GM23248 (cell line): ENCODE measurements at regions not wholly inside any gene's neighbourhood (a gene's known extent, or its start where the extent isn't known, plus 50 kb on each side); places are given as distances from the start of the nearest gene placed in this dataset.

ENCODE experiments used
- DNase-seq: peaks from one replicate; pipeline ENCODE4 v3.0.0-alpha.2; 2015
- H2AFZ ChIP-seq: fragments of 200-600 bp; sonication (generic); 2 replicates; pipeline ENCODE4 v1.6.1; 2016; ENCODE audit warnings: antibody characterized with exemption
- H3F3A ChIP-seq: fragments of 200-600 bp; sonication (generic); 2 replicates; pipeline ENCODE4 v1.6.1; 2016; ENCODE audit warnings: mild to moderate bottlenecking, antibody characterized with exemption, mixed run types; ENCODE audit not compliant: insufficient read depth
- H3K27ac ChIP-seq: fragments of 200-600 bp; sonication (generic); 2 replicates; pipeline ENCODE4 v1.5.1; 2016; ENCODE audit warnings: mild to moderate bottlenecking
- H3K27me3 ChIP-seq: fragments of 200-600 bp; sonication (generic); replicated peaks from 2 replicates; pipeline ENCODE4 v1.6.1; 2016; ENCODE audit warnings: mild to moderate bottlenecking; ENCODE audit not compliant: insufficient read depth
- H3K36me3 ChIP-seq: fragments of 200-600 bp; sonication (generic); 2 replicates; pipeline ENCODE4 v1.6.1; 2016; ENCODE audit warnings: low read depth, mild to moderate bottlenecking
- H3K4me1 ChIP-seq: fragments of 200-600 bp; sonication (generic); 2 replicates; pipeline ENCODE4 v1.6.1; 2016; ENCODE audit warnings: mild to moderate bottlenecking; ENCODE audit not compliant: insufficient read depth
- H3K4me2 ChIP-seq: fragments of 200-600 bp; sonication (generic); one replicate; pipeline ENCODE4 v1.6.1; 2016; ENCODE audit warnings: mild to moderate bottlenecking; ENCODE audit not compliant: unreplicated experiment
- H3K4me3 ChIP-seq: fragments of 200-600 bp; sonication (generic); 2 replicates; pipeline ENCODE4 v1.5.1; 2016; ENCODE audit warnings: mild to moderate bottlenecking
- H3K79me2 ChIP-seq: fragments of 200-600 bp; sonication (generic); 2 replicates; pipeline ENCODE4 v1.6.1; 2016; ENCODE audit warnings: mild to moderate bottlenecking; ENCODE audit not compliant: insufficient read depth
- H3K9ac ChIP-seq: fragments of 200-600 bp; sonication (generic); 2 replicates; pipeline ENCODE4 v1.6.1; 2016; ENCODE audit warnings: mild to moderate bottlenecking
- H3K9me2 ChIP-seq: fragments of 200-600 bp; sonication (generic); 2 replicates; pipeline ENCODE4 v1.6.1; 2016; ENCODE audit warnings: mixed run types, mild to moderate bottlenecking, moderate library complexity; ENCODE audit not compliant: insufficient read depth
- H3K9me3 ChIP-seq: fragments of 200-600 bp; sonication (generic); one replicate; pipeline ENCODE4 v1.6.1; 2017; ENCODE audit warnings: low read depth
- H4K20me1 ChIP-seq: fragments of 200-600 bp; sonication (generic); 2 replicates; pipeline ENCODE4 v1.6.0; 2016; ENCODE audit not compliant: insufficient read depth
- EZH2 ChIP-seq: fragments of 200-600 bp; sonication (generic); IDR thresholded peaks from 2 replicates; pipeline ENCODE4 v1.6.1; 2018; ENCODE audit warnings: antibody characterized with exemption, mild to moderate bottlenecking; ENCODE audit not compliant: insufficient read depth, poor library complexity, severe bottlenecking
- EZH2phosphoT487 ChIP-seq: fragments of 200-600 bp; sonication (generic); IDR thresholded peaks from 2 replicates; pipeline ENCODE4 v1.6.1; 2018; ENCODE audit warnings: antibody characterized with exemption, moderate library complexity, mild to moderate bottlenecking, low read depth; ENCODE audit not compliant: insufficient read depth
- WGBS, 2 experiments: methylation state at CpG; one replicate each; pipeline ENCODE4 v1.1.6; 2015 to 2017; ENCODE audit warnings: low lambda C conversion rate in 2 of 2, low coverage in 1 of 2; ENCODE audit errors: missing lambda C conversion rate in 2 of 2; 5-methylcytosine and 5-hydroxymethylcytosine counted together
- in situ Hi-C: fragments of 300-500 bp; cut with MboI; formaldehyde crosslinking; loops from 2 replicates; pipeline ENCODE4 v1.15.0; 2020

DNA sequence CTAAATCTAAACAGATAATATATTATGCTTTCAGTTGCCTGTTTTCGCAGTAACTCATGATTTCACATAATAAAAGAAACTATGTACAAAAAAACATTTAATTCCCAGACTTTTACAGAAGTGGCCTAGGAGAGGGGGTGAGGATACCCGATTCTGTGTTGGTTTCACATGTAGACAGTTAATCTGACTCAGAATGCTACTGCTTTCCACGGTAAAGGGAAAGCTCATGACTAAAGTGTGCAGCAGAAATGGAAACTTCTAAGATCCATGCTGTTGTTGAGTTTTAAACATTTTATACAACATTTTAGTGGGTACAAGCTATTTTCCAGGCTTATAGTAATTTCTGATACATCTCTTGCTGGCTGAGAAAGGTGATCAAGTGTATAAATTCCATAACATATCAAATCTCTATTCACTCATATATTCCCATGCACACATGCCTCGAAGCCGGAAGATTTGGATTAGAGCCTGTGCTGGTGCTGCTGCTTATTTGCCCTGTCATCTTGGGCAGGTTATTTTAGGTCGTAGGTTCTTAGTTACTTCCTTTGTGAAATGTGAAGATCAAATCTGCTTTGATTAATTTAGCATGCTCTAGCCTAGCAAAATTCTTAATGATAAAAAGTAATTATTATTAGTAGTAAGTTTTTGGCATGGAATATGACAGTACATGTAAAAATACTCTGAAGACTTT, 896.7 kb upstream of the MAP3K7 start:
- H3K27ac ChIP-seq: no peak overlapping the region
- 21 to 22% methylated on average over 6 of the region's 6 CpGs for WGBS, 2 experiments
- H3K9me3 ChIP-seq: no peaks in the 10 kb centered on the region
- H3K36me3 ChIP-seq: no peaks in the 10 kb centered on the region
- TF ChIP-seq EZH2phosphoT487 (no peak), EZH2 (no peak)
- no peaks in the 10 kb centered on the region for H3K4me1 ChIP-seq
- H3K9ac ChIP-seq: no peak overlapping the region
- no peaks in the 10 kb centered on the region for H3K9me2 ChIP-seq
- no peaks in the 10 kb centered on the region for H3K79me2 ChIP-seq
- in situ Hi-C loops: no loop called here
- no peaks in the 10 kb centered on the region for H3F3A ChIP-seq
- H3K27me3 ChIP-seq: no peaks in the 10 kb centered on the region
- no peak for DNase-seq
- no peak overlapping the region for H3K4me2 ChIP-seq
- no peak overlapping the region for H2AFZ ChIP-seq
- no peaks in the 10 kb centered on the region for H4K20me1 ChIP-seq
- H3K4me3 ChIP-seq: no peak overlapping the region

DNA sequence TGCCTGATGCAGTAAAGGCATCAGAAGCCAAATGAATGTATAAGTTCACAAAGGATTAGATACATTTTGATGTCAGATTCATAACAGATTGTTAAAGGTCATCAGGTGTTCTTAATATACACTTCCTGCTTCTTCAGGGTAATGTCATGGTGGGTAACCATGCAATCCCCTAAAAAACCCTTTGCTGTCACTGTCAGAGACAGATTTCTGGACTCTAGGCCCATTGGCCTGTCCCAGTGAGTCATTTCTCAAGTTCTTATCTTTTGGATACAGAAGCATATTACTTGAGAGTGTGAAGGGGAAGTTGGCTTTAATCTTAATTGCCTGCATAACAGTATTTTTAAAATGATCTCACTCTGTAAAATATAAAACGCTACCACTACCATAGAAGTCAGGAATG, 895.6 kb upstream of the MAP3K7 start:
- H3K4me2 ChIP-seq: no peak overlapping the region
- H3K27ac ChIP-seq: no peak overlapping the region
- in situ Hi-C loops: no loop called here
- no peak overlapping the region for H3K4me3 ChIP-seq
- WGBS, 2 experiments: 0% methylated on average over 1 of the region's 1 CpG
- no peaks in the 10 kb centered on the region for H3K9me3 ChIP-seq
- H3K4me1 ChIP-seq: no peaks in the 10 kb centered on the region
- no peak overlapping the region for H3K9ac ChIP-seq
- H3K36me3 ChIP-seq: no peaks in the 10 kb centered on the region
- H3K9me2 ChIP-seq: no peaks in the 10 kb centered on the region
- no peak overlapping the region for H2AFZ ChIP-seq
- H3F3A ChIP-seq: no peaks in the 10 kb centered on the region
- TF ChIP-seq EZH2 (no peak), EZH2phosphoT487 (no peak)
- no peaks in the 10 kb centered on the region for H3K79me2 ChIP-seq
- no peaks in the 10 kb centered on the region for H3K27me3 ChIP-seq
- no peaks in the 10 kb centered on the region for H4K20me1 ChIP-seq
- DNase-seq: no peak

DNA sequence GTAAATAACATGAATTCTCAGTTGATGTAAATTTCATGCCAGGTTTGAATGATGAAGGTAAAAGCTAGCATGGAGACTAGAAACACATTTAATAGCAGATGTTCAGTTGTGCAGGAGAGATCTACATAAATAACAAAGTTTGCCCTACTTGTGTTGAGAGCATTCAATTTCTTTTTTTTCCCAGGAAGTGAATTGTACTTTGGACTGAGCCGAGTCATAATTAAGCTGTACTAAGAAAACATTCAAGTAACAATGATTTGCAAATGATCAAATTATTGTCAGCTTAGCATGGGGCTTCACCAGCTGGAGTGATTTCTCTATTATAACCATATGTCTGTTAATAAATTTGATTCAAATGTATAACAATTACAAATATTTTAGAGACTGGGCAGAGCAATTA, 893.5 kb upstream of the MAP3K7 start:
- Histone ChIP-seq H3K9ac (no peak overlapping the region), H3K27ac (no peak overlapping the region), H2AFZ (no peak overlapping the region), H3K27me3 (no peaks in the 10 kb centered on the region), H3F3A (no peaks in the 10 kb centered on the region), H3K9me2 (no peaks in the 10 kb centered on the region), H3K4me2 (no peak overlapping the region), H3K4me1 (no peaks in the 10 kb centered on the region), H3K79me2 (no peaks in the 10 kb centered on the region), H3K36me3 (no peaks in the 10 kb centered on the region), H3K9me3 (no peaks in the 10 kb centered on the region), H4K20me1 (no peaks in the 10 kb centered on the region), H3K4me3 (no peak overlapping the region)
- TF ChIP-seq EZH2phosphoT487 (no peak), EZH2 (no peak)
- 24 to 31% methylated on average over 1 of the region's 1 CpG for WGBS, 2 experiments
- in situ Hi-C loops: no loop called here
- DNase-seq: no peak

DNA sequence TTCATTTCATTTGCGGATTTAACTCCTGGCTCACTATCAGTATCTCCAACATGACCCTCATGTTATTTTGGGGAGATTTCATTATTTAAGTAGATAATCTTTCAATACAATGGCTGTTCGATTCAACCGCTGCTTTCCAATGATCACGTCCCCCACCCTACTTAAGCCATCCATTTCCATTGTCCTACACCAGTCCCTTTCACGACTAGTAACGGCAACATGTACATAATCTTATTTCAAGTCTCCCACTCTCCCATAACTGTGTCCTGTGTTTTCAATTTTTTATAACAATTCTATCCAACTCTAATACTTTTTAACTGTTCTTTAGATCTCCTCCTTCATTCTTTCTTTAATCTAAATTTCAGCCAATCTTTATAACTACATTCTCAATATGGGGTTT, 890.8 kb upstream of the MAP3K7 start:
- DNase-seq: no peak
- 39 to 44% methylated on average over 6 of the region's 6 CpGs for WGBS, 2 experiments
- H3K4me2 ChIP-seq: no peak overlapping the region
- H4K20me1 ChIP-seq: no peaks in the 10 kb centered on the region
- no peak for TF ChIP-seq EZH2phosphoT487
- no peak for TF ChIP-seq EZH2
- H3K36me3 ChIP-seq: no peaks in the 10 kb centered on the region
- no peak overlapping the region for H3K27ac ChIP-seq
- H2AFZ ChIP-seq: no peak overlapping the region
- in situ Hi-C loops: no loop called here
- no peak overlapping the region for H3K4me3 ChIP-seq
- no peaks in the 10 kb centered on the region for H3K27me3 ChIP-seq
- no peaks in the 10 kb centered on the region for H3K79me2 ChIP-seq
- no peak overlapping the region for H3K9ac ChIP-seq
- no peaks in the 10 kb centered on the region for H3K9me3 ChIP-seq
- no peaks in the 10 kb centered on the region for H3F3A ChIP-seq
- H3K4me1 ChIP-seq: no peaks in the 10 kb centered on the region
- no peaks in the 10 kb centered on the region for H3K9me2 ChIP-seq

DNA sequence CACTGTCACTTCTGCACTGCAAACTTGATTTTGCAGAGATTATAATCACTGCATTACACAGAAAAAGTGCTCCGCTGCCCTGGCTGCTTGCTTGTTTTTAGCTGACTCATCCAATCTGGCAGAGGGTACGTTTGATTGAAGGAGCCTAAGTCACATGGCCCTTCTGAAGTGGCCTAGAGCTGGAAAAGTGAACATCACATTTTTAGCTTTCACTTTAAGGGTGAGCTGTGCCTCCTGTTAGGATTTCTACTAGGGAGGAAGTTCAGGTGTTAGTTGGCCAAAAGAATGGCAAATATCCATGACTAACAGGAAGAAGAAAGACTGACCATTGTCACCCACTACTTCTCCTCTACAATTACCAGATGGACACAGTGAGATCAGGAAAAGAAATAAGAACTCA, 889.1 kb upstream of the MAP3K7 start:
- H2AFZ ChIP-seq: no peak overlapping the region
- in situ Hi-C loops: no loop called here
- no peaks in the 10 kb centered on the region for H3K36me3 ChIP-seq
- no peaks in the 10 kb centered on the region for H4K20me1 ChIP-seq
- 0 to 3% methylated on average over 2 of the region's 2 CpGs for WGBS, 2 experiments
- H3K4me2 ChIP-seq: no peak overlapping the region
- H3K4me3 ChIP-seq: no peak overlapping the region
- H3K27me3 ChIP-seq: no peaks in the 10 kb centered on the region
- H3K79me2 ChIP-seq: no peaks in the 10 kb centered on the region
- TF ChIP-seq EZH2 (no peak), EZH2phosphoT487 (no peak)
- no peaks in the 10 kb centered on the region for H3K4me1 ChIP-seq
- no peaks in the 10 kb centered on the region for H3F3A ChIP-seq
- H3K27ac ChIP-seq: no peak overlapping the region
- H3K9me2 ChIP-seq: no peaks in the 10 kb centered on the region
- no peak for DNase-seq
- H3K9ac ChIP-seq: no peak overlapping the region
- no peaks in the 10 kb centered on the region for H3K9me3 ChIP-seq
